ENCODE measurements at regions not wholly inside any gene's neighbourhood (a gene's known extent, or its start where the extent isn't known, plus 50 kb on each side); places are given as distances from the start of the nearest gene placed in this dataset.

DNA sequence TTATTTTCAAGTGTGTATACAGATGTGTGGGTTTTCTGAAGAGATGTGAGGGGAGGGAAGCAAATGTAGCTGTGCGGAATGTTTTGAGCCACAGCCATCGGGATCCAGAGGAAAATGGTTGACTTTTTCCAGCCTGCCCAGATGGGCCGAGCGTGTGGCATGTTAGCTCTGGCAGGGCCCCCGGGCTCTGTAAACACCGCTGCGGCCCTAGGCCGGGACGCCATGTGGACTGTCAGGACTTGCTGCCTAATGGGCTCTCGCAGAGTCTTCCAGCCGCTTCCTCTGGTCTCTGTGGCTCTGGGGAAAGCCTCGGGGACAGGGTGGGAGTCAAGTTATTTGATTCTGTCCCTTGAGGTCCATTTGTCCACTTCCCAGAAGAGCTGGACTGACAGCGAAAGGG, 109.6 kb upstream of the PTCH1 start:
- TF ChIP-seq CTCF (conservative IDR thresholded peaks at IDR 0.05; ENCODE audit: low read depth, low read length), result no peak
- no peak for TF ChIP-seq EZH2 (IDR thresholded peaks at IDR 0.05; ENCODE audit: low read length, unreplicated experiment)
- no peak for TF ChIP-seq EZH2phosphoT487 (IDR thresholded peaks at IDR 0.05; ENCODE audit: borderline replicate concordance, low read length)

Measured in PC-3 (cell line).